Loucy (cell line): ENCODE measurements at regions not wholly inside any gene's neighbourhood (a gene's known extent, or its start where the extent isn't known, plus 50 kb on each side); places are given as distances from the start of the nearest gene placed in this dataset.
"Not testable (repeated sequence)": the region's sequence is repeated elsewhere in the genome, so short reads cannot be mapped to it uniquely, and the experiment has no call there.

Experiments
- H2AFZ ChIP-seq: fragments of 200-600 bp; sonication (generic); 2 replicates; pipeline ENCODE4 v1.6.0; 2016; ENCODE audit warnings: antibody characterized with exemption, mild to moderate bottlenecking, low read length, moderate library complexity
- H3F3A ChIP-seq: fragments of 200-600 bp; 2 replicates; pipeline ENCODE4 v1.6.0; 2016; ENCODE audit warnings: antibody characterized with exemption, low read depth, mild to moderate bottlenecking
- H3K27me3 ChIP-seq: fragments of 200-600 bp; sonication (generic); 2 replicates; pipeline ENCODE4 v1.6.1; 2014; ENCODE audit warnings: low read length, mild to moderate bottlenecking; ENCODE audit not compliant: insufficient read depth, poor library complexity, severe bottlenecking
- H3K36me3 ChIP-seq: fragments of 200-600 bp; sonication (generic); 2 replicates; pipeline ENCODE4 v1.6.1; 2016; ENCODE audit warnings: low read length; ENCODE audit not compliant: insufficient read depth
- H3K4me1 ChIP-seq: fragments of 200-600 bp; sonication (generic); 2 replicates; pipeline ENCODE4 v1.5.1; 2014; ENCODE audit warnings: low read length, mild to moderate bottlenecking; ENCODE audit not compliant: insufficient read depth, poor library complexity, severe bottlenecking
- H3K4me2 ChIP-seq: fragments of 200-600 bp; sonication (generic); 2 replicates; pipeline ENCODE4 v1.6.0; 2014; ENCODE audit warnings: antibody characterized with exemption, low read length, low read depth, mild to moderate bottlenecking; ENCODE audit not compliant: poor library complexity, severe bottlenecking
- H3K4me3 ChIP-seq: fragments of 200-600 bp; sonication (generic); 2 replicates; pipeline ENCODE4 v1.5.1; 2014; ENCODE audit warnings: low read length, mild to moderate bottlenecking, mixed read lengths; ENCODE audit not compliant: poor library complexity, severe bottlenecking
- H3K79me2 ChIP-seq: fragments of 200-600 bp; sonication (generic); 2 replicates; pipeline ENCODE4 v1.6.1; 2014; ENCODE audit warnings: low read length; ENCODE audit not compliant: insufficient read depth
- H3K9ac ChIP-seq: fragments of 200-600 bp; sonication (generic); 2 replicates; pipeline ENCODE4 v1.6.0; 2014; ENCODE audit warnings: mild to moderate bottlenecking, low read depth, low read length, moderate library complexity; ENCODE audit not compliant: poor library complexity, severe bottlenecking
- H3K9me2 ChIP-seq: fragments of 200-600 bp; sonication (generic); replicated peaks from 2 replicates; pipeline ENCODE4 v1.6.1; 2016; ENCODE audit warnings: low read depth, low read length, mixed read lengths
- H3K9me3 ChIP-seq: fragments of 200-600 bp; sonication (generic); 2 replicates; pipeline ENCODE4 v1.6.1; 2014; ENCODE audit warnings: mild to moderate bottlenecking, antibody characterized with exemption, low read length, low read depth; ENCODE audit not compliant: insufficient read depth
- H4K20me1 ChIP-seq: fragments of 200-600 bp; sonication (generic); 2 replicates; pipeline ENCODE4 v1.6.0; 2014; ENCODE audit warnings: antibody characterized with exemption, low read length, mild to moderate bottlenecking; ENCODE audit not compliant: insufficient read depth, poor library complexity, severe bottlenecking
- EZH2phosphoT487 ChIP-seq: fragments of 200-600 bp; IDR thresholded peaks from 2 replicates; pipeline ENCODE4 v1.6.1; 2018; ENCODE audit warnings: antibody characterized with exemption, mild to moderate bottlenecking, moderate library complexity, borderline replicate concordance
- TF ChIP-seq, protein P1 (sequence below): fragments of 200-600 bp; sonication (generic); conservative IDR thresholded peaks from 2 replicates; pipeline ENCODE4 v1.5.1; 2014; ENCODE audit warnings: mild to moderate bottlenecking, antibody characterized with exemption, low read length

DNA sequence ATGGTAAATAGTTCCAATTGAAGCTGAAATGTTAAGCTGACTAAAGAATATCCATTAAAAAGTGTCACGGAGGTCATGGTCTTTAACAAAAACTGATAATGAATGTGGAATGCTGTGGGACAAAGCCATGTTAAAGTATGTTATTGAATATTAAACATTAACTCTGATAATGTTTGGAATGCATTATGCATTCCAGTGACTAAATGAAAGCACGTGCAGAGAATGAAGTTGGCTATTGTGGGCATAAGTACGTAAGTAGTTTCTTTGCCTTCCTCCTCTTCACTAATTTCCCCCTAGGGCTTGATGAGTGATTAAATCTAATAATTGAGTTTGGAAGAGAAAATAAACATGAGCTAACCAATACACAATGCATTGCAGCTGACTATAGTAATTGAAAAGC is 640.4 kb upstream of the CDH10 start:
- H3K9ac ChIP-seq, result no peak overlapping the region
- no peaks in the 10 kb centered on the region for H3K79me2 ChIP-seq
- no peak overlapping the region for H2AFZ ChIP-seq
- H3F3A ChIP-seq, result no peaks in the 10 kb centered on the region
- no peaks in the 10 kb centered on the region for H4K20me1 ChIP-seq
- H3K9me2 ChIP-seq, result no peaks in the 10 kb centered on the region
- no peaks in the 10 kb centered on the region for H3K27me3 ChIP-seq
- H3K36me3 ChIP-seq, result no peaks in the 10 kb centered on the region
- TF ChIP-seq, protein P1, sequence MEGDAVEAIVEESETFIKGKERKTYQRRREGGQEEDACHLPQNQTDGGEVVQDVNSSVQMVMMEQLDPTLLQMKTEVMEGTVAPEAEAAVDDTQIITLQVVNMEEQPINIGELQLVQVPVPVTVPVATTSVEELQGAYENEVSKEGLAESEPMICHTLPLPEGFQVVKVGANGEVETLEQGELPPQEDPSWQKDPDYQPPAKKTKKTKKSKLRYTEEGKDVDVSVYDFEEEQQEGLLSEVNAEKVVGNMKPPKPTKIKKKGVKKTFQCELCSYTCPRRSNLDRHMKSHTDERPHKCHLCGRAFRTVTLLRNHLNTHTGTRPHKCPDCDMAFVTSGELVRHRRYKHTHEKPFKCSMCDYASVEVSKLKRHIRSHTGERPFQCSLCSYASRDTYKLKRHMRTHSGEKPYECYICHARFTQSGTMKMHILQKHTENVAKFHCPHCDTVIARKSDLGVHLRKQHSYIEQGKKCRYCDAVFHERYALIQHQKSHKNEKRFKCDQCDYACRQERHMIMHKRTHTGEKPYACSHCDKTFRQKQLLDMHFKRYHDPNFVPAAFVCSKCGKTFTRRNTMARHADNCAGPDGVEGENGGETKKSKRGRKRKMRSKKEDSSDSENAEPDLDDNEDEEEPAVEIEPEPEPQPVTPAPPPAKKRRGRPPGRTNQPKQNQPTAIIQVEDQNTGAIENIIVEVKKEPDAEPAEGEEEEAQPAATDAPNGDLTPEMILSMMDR, result no peak
- TF ChIP-seq EZH2phosphoT487, result no peak
- H3K4me1 ChIP-seq, result no peaks in the 10 kb centered on the region
- no peak overlapping the region for H3K4me3 ChIP-seq
- H3K4me2 ChIP-seq, result no peak overlapping the region
- no peaks in the 10 kb centered on the region for H3K9me3 ChIP-seq

DNA sequence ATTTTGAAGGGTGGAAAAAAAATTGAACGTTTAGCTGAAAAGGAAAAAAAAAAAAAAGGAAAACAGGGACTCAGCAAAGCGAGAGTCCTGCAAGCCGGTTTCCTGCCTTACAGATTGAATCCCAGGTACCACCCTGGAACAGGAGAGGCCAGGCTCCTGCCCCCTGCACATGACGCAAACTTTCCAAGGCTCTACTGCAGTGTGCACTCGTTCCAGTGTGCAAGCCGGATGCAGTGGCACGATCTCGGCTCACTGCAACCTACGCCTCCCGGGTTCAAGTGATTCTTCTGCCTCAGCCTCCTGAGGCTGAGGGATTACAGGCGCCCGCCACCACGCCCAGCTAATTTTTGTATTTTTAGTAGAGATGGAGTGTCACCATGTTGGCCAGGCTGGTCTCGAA is 618.7 kb upstream of the CDH10 start:
- not testable (repeated sequence) for H3K9me2 ChIP-seq, H3F3A ChIP-seq, H3K4me2 ChIP-seq, H3K9ac ChIP-seq, H3K36me3 ChIP-seq, H3K27me3 ChIP-seq, H4K20me1 ChIP-seq, H3K4me1 ChIP-seq, H3K9me3 ChIP-seq, H2AFZ ChIP-seq, H3K79me2 ChIP-seq, H3K4me3 ChIP-seq

GRCh38 chr5:25262221-25262620 is 617.4 kb upstream of the CDH10 start:
- H4K20me1 ChIP-seq, result no peaks in the 10 kb centered on the region
- no peaks in the 10 kb centered on the region for H3K36me3 ChIP-seq
- H3K9me3 ChIP-seq, result no peaks in the 10 kb centered on the region
- H3K4me3 ChIP-seq, result no peak overlapping the region
- H3K9ac ChIP-seq, result no peak overlapping the region
- H3K4me2 ChIP-seq, result no peak overlapping the region
- H3K27me3 ChIP-seq, result no peaks in the 10 kb centered on the region
- no peaks in the 10 kb centered on the region for H3F3A ChIP-seq
- H3K9me2 ChIP-seq, result no peaks in the 10 kb centered on the region
- no peaks in the 10 kb centered on the region for H3K79me2 ChIP-seq
- no peak for TF ChIP-seq EZH2phosphoT487
- TF ChIP-seq, protein P1, result no peak
- no peaks in the 10 kb centered on the region for H3K4me1 ChIP-seq
- H2AFZ ChIP-seq, result no peak overlapping the region

DNA sequence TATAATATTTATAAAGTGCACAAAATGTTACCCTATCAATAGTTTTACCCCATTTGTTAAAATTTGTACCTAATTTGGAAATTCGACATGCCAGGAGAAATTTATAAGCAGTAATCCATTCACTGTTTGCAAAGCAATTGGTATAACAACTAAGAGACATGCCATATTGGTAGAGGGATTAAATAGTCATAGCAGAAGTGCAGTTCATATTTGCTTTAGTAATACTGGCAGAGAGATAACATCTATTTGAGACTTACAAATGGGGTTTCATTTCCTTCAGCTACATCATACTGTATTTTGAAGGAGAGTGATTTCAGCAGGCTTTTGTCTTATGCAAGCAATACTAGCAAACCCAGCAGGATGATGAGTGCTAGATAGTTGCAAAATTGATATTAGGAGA is 610.4 kb upstream of the CDH10 start:
- Histone ChIP-seq H3K9me2 (no peaks in the 10 kb centered on the region), H3K4me1 (no peaks in the 10 kb centered on the region), H4K20me1 (no peaks in the 10 kb centered on the region), H3K4me3 (no peak overlapping the region), H3K9me3 (no peaks in the 10 kb centered on the region), H3F3A (no peaks in the 10 kb centered on the region), H3K36me3 (no peaks in the 10 kb centered on the region), H2AFZ (no peak overlapping the region), H3K4me2 (no peak overlapping the region), H3K9ac (no peak overlapping the region), H3K79me2 (no peaks in the 10 kb centered on the region), H3K27me3 (no peaks in the 10 kb centered on the region)
- TF ChIP-seq EZH2phosphoT487, result no peak
- TF ChIP-seq, protein P1, result no peak
